Testis (tissue), 2 donors: ENCODE measurements at regions not wholly inside any gene's neighbourhood (a gene's known extent, or its start where the extent isn't known, plus 50 kb on each side); places are given as distances from the start of the nearest gene placed in this dataset.

Source experiments
- DNase-seq: peaks from one replicate; pipeline ENCODE4 v3.0.0-alpha.2; 2019
- H3K27ac ChIP-seq, 2 donors: fragments of 200-600 bp; sonication (generic); one replicate each; pipeline ENCODE4 v1.5.1; 2019
- H3K27me3 ChIP-seq: fragments of 200-600 bp; sonication (generic); one replicate; pipeline ENCODE4 v1.5.1; 2019
- H3K36me3 ChIP-seq: fragments of 200-600 bp; sonication (generic); one replicate; pipeline ENCODE4 v1.5.1; 2017; ENCODE audit warnings: low read depth; ENCODE audit errors: missing control alignments
- H3K4me1 ChIP-seq: fragments of 200-600 bp; sonication (generic); one replicate; pipeline ENCODE4 v1.5.1; 2019
- H3K4me3 ChIP-seq, 2 donors: fragments of 200-600 bp; sonication (generic); one replicate each; pipeline ENCODE4 v1.5.1; 2017 to 2019
- H3K9me3 ChIP-seq: fragments of 200-600 bp; sonication (generic); one replicate; pipeline ENCODE4 v1.5.1; 2017
- CTCF ChIP-seq, 3 experiments: fragments of 450-650 bp in 2 of 3; fragments of 200-600 bp in 1 of 3; sonication (generic) in 1 of 3; IDR thresholded peaks; one replicate each; pipeline ENCODE4 v1.5.1; 2016 to 2019; ENCODE audit warnings: antibody characterized with exemption in 3 of 3, mild to moderate bottlenecking in 2 of 3, moderate library complexity in 1 of 3
- POLR2A ChIP-seq: fragments of 450-650 bp; IDR thresholded peaks from one replicate; pipeline ENCODE4 v1.6.1; 2017; ENCODE audit warnings: antibody characterized with exemption, mild to moderate bottlenecking, moderate library complexity
- WGBS, 2 donors: methylation state at CpG; one replicate each; pipeline ENCODE4 v1.1.5; 2018; 5-methylcytosine and 5-hydroxymethylcytosine counted together
- intact Hi-C: fragments of 100-400 bp; cut with DNase I; formaldehyde crosslinking; loops from one replicate; pipeline ENCODE4 v1.15.1; 2023; ENCODE audit warnings: low total_unique reads

GRCh38 chr14:101444116-101444515 lies 117.2 kb upstream of the DIO3 start:
- DNase-seq: no peak
- no peak overlapping the region for H3K4me3 ChIP-seq
- 78 to 82% methylated on average over 7 of the region's 7 CpGs for WGBS, 2 donors
- TF ChIP-seq CTCF (IDR thresholded peaks at IDR 0.05) (no peak), POLR2A (no peak)
- H3K27ac ChIP-seq: no peak overlapping the region
- intact Hi-C loops: no loop called here
- no peaks in the 10 kb centered on the region for H3K36me3 ChIP-seq
- H3K4me1 ChIP-seq: no peaks in the 10 kb centered on the region
- H3K27me3 ChIP-seq: no peaks in the 10 kb centered on the region
- no peaks in the 10 kb centered on the region for H3K9me3 ChIP-seq

- no peak overlapping the region for H3K4me3 ChIP-seq
- H3K4me1 ChIP-seq: no peaks in the 10 kb centered on the region
- H3K27me3 ChIP-seq: no peaks in the 10 kb centered on the region
- DNase-seq: no peak
- 94 to 96% methylated on average over 4 of the region's 4 CpGs for WGBS, 2 donors
- H3K9me3 ChIP-seq: no peaks in the 10 kb centered on the region
- H3K36me3 ChIP-seq: no peaks in the 10 kb centered on the region
- no peak overlapping the region for H3K27ac ChIP-seq
- TF ChIP-seq CTCF (IDR thresholded peaks at IDR 0.05) (no peak), POLR2A (no peak)
- intact Hi-C loops: no loop called here
Observed at GRCh38 chr14:101445278-101445677, 116.0 kb upstream of the DIO3 start.

- TF ChIP-seq POLR2A: no peak
- TF ChIP-seq CTCF (IDR thresholded peaks at IDR 0.05): no peak
- H3K27me3 ChIP-seq: no peaks in the 10 kb centered on the region
- H3K9me3 ChIP-seq: no peaks in the 10 kb centered on the region
- intact Hi-C loops: no loop called here
- DNase-seq: no peak
- WGBS, 2 donors: 89 to 90% methylated on average over 7 to 10 of the region's 10 CpGs
- H3K4me1 ChIP-seq: no peaks in the 10 kb centered on the region
- no peak overlapping the region for H3K4me3 ChIP-seq
- H3K36me3 ChIP-seq: no peaks in the 10 kb centered on the region
- no peak overlapping the region for H3K27ac ChIP-seq
Observed at GRCh38 chr14:101446387-101446969, 114.8 kb upstream of the DIO3 start.

- no peaks in the 10 kb centered on the region for H3K4me1 ChIP-seq
- no peak overlapping the region for H3K4me3 ChIP-seq
- DNase-seq: no peak
- H3K27me3 ChIP-seq: no peaks in the 10 kb centered on the region
- WGBS, 2 donors: 90 to 95% methylated on average over 3 to 7 of the region's 7 CpGs
- no peak for TF ChIP-seq CTCF (IDR thresholded peaks at IDR 0.05)
- TF ChIP-seq POLR2A: no peak
- intact Hi-C loops: no loop called here
- H3K9me3 ChIP-seq: no peaks in the 10 kb centered on the region
- no peaks in the 10 kb centered on the region for H3K36me3 ChIP-seq
- no peak overlapping the region for H3K27ac ChIP-seq
Observed at GRCh38 chr14:101449114-101449513, 112.2 kb upstream of the DIO3 start.

GRCh38 chr14:101451166-101451565 lies 110.1 kb upstream of the DIO3 start:
- TF ChIP-seq POLR2A: no peak
- TF ChIP-seq CTCF (IDR thresholded peaks at IDR 0.05): no peak
- no peak overlapping the region for H3K4me3 ChIP-seq
- no peak overlapping the region for H3K27ac ChIP-seq
- H3K9me3 ChIP-seq: no peaks in the 10 kb centered on the region
- intact Hi-C loops: no loop called here
- H3K27me3 ChIP-seq: no peaks in the 10 kb centered on the region
- H3K4me1 ChIP-seq: no peaks in the 10 kb centered on the region
- no peak for DNase-seq
- H3K36me3 ChIP-seq: no peaks in the 10 kb centered on the region
- WGBS, 2 donors: 84 to 85% methylated on average over 3 of the region's 3 CpGs
